ENCODE measurements at regions not wholly inside any gene's neighbourhood (a gene's known extent, or its start where the extent isn't known, plus 50 kb on each side); places are given as distances from the start of the nearest gene placed in this dataset.

GRCh38 chr17:51560398-51560797 is 300.1 kb downstream of the UTP18 start:
- H3K27me3 ChIP-seq: no peaks in the 10 kb centered on the region
- H3K27ac ChIP-seq: no peak overlapping the region
- no peaks in the 10 kb centered on the region for H3K36me3 ChIP-seq
- H3K4me3 ChIP-seq: no peak overlapping the region
- no peaks in the 10 kb centered on the region for H3K9me3 ChIP-seq (replicated peaks)
- H3K4me1 ChIP-seq: no peaks in the 10 kb centered on the region
- no peak for DNase-seq

- Histone ChIP-seq H3K4me1 (no peaks in the 10 kb centered on the region), H3K27me3 (no peaks in the 10 kb centered on the region), H3K9me3 (replicated peaks) (no peaks in the 10 kb centered on the region), H3K4me3 (no peak overlapping the region), H3K27ac (no peak overlapping the region), H3K36me3 (no peaks in the 10 kb centered on the region)
- DNase-seq: no peak
Measured at GRCh38 chr17:51563961-51564360, 303.6 kb downstream of the UTP18 start.

GRCh38 chr17:51572115-51572514 is 311.8 kb downstream of the UTP18 start:
- Histone ChIP-seq H3K27ac (no peak overlapping the region), H3K36me3 (no peaks in the 10 kb centered on the region), H3K4me1 (no peaks in the 10 kb centered on the region), H3K4me3 (no peak overlapping the region), H3K27me3 (no peaks in the 10 kb centered on the region), H3K9me3 (replicated peaks) (no peaks in the 10 kb centered on the region)
- no peak for DNase-seq
